Fibroblast of villous mesenchyme (primary cell): ENCODE measurements at regions not wholly inside any gene's neighbourhood (a gene's known extent, or its start where the extent isn't known, plus 50 kb on each side); places are given as distances from the start of the nearest gene placed in this dataset.

Source experiments
- DNase-seq: peaks from one replicate; pipeline ENCODE4 v3.0.0-alpha.2; 2010; ENCODE audit warnings: low read depth
- H3K4me3 ChIP-seq: 2 replicates; pipeline ENCODE4 v1.5.1; 2011; ENCODE audit warnings: low read depth, mild to moderate bottlenecking, low read length
- TF ChIP-seq, protein P1 (sequence below): IDR thresholded peaks from 2 replicates; pipeline ENCODE4 v1.5.1; 2012; ENCODE audit warnings: low read depth, mild to moderate bottlenecking, low read length; ENCODE audit not compliant: insufficient read depth

DNA sequence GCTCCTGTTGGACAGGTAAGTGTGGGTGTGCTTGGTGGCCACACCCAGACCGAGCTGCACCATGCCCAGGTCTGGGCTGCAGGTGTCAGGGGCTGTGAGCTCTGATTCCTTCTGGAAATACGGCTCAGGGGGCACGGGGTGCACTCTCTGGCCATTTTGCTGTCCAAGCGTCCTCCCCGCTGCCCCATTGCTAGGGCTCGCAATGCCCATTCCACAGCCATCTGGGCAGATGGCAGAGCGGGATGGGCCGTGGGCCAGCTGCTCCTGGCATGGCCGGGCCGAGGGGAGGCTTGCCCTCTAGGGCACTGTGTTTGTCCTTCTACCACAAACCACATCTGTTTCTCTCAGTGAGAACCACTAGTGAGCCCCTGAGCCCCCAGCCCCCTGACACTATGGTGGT lies 67.9 kb upstream of the RXRA start:
- H3K4me3 ChIP-seq = no peak overlapping the region
- DNase-seq = no peak
- TF ChIP-seq, protein P1, sequence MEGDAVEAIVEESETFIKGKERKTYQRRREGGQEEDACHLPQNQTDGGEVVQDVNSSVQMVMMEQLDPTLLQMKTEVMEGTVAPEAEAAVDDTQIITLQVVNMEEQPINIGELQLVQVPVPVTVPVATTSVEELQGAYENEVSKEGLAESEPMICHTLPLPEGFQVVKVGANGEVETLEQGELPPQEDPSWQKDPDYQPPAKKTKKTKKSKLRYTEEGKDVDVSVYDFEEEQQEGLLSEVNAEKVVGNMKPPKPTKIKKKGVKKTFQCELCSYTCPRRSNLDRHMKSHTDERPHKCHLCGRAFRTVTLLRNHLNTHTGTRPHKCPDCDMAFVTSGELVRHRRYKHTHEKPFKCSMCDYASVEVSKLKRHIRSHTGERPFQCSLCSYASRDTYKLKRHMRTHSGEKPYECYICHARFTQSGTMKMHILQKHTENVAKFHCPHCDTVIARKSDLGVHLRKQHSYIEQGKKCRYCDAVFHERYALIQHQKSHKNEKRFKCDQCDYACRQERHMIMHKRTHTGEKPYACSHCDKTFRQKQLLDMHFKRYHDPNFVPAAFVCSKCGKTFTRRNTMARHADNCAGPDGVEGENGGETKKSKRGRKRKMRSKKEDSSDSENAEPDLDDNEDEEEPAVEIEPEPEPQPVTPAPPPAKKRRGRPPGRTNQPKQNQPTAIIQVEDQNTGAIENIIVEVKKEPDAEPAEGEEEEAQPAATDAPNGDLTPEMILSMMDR = no peak

DNA sequence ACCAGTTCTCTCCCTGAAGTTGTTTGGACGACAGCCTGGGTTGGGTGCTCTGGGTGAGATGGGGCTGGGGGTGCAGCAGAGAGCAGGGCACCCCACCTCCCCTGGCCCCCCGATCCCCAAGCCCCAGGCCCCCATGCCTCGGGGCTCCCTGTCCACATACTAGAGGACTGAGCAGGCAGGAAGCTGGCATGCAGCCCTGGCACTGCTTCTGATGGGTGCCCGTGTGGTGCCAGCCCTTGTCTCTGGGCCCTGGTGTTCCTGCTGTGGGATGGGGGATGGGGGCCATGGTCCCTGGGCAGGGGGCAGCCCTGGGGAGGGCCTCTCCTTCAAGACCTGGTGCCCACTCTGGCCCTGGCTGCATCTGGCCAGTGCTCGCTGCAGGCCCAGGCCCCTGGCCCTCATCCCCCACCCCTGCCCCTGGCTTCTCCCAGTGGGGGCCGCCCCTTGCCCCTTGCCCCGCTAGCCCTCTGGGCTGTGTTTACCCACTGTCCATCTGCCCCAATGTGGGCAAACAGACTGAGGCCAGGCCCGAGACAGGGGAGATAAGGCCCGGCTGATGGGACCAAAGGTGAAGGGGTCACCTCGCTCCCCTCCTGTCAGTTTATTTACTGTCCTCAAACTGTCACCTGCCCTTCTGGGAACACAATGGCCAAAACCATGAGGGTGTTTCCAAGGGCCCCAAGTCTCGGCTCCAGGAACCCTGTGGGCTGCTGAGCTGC lies 67.3 kb upstream of the RXRA start:
- no peak overlapping the region for H3K4me3 ChIP-seq
- TF ChIP-seq, protein P1 = no peak
- DNase-seq = no peak

DNA sequence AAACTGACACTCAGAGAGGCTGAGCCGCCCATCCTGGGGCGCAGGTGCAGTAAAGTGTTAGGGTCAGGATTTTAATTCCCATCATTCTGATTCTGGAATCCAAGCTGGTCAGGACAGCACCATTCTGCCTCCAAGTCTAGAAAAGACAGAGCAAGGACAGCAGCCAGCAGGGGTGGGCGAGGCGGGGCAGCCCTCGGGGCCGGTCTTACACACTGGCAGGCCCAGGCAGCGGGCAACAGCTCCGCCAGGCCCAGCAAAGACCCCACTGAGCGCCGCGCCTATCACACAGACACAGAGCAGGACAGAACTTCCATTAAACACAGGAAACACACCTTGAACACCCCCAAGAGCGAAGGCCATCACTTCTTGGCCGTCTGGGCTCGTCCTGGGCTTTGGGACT lies 66.5 kb upstream of the RXRA start:
- DNase-seq = no peak
- TF ChIP-seq, protein P1 = no peak

DNA sequence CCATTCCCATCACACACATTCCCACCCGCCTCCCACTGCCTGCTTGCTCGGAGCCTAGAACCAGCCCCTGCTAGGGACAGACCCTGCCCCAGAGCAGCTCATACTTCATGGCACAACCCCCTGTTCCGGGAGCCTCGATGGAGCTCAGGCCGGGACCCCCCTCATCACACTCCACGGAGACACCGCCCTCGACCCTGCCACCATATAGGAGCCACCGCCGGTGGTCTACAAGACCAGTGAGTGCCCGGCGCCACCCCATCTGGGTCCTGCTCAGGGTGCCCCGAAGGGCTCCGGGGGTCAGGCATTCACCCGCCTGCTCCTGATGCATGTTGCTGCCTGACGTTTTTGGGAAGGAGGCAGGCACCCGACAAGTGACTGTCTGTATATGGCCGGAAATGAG lies 65.5 kb upstream of the RXRA start:
- TF ChIP-seq, protein P1 = no peak
- DNase-seq = no peak
- H3K4me3 ChIP-seq = no peak overlapping the region

More for the DNA sequence above, 66.5 kb upstream of the RXRA start:
- no peak overlapping the region for H3K4me3 ChIP-seq

DNA sequence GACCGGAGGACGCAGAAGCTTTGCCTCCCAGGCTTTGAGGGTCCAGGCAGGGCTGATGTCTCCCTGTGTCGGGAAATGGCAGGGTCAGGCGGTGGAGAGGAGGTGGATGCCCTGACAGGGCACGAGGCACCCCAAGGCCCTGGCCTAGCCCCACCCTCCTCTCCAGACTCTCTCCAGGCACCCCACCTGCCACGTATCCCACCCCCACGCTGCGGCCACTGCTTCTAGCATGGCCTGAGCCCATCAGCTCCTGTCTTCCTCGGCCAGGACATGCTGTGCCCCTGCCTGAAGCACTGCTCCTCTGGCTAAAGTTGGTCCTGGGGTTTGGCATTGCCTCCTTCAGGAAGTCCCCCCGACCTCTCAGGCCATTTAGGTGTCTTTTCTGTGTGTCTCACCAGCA lies 64.2 kb upstream of the RXRA start:
- no peak for DNase-seq
- TF ChIP-seq, protein P1 = no peak
- no peak overlapping the region for H3K4me3 ChIP-seq

DNA sequence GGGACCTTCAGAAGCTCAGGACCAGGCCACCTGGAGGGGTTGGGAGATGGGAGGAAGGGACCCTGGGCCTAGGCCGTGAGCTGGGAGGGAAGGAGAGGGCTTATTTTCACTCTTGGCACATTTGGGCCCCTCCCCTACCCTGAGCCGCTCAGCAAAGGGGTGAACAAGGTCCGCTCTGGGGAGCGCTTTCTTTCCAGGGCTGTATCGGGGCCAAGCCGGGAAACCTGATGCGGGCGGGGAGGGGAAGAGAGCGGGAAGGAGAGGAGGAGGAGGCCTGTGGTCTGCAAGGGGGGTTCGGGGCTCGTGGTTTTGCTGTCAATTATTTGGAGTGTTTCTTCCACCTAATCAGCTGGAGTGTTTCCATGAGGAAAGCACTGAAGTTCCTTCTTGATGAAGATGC lies 62.7 kb upstream of the RXRA start:
- no peak for DNase-seq
- TF ChIP-seq, protein P1 = no peak
- no peak overlapping the region for H3K4me3 ChIP-seq

DNA sequence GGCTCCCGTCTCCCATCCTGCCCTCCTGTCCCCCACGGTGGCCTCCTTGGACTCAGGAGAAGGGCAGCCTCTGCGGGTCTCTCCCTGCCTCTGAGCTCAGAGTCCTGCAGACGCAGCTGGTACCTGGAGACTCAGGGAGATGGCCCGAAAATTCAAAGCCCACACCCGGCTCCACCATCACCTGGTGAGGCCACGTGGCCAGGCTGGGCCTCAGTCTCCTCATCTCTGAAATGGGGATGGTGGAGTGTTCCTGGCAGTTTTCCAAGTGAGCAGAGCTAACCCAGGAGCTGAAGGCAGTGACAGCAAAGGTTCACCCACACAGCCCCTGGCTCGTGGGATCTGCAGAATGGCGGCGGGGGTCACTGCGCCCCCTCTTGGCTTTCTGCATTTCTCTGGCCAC lies 62.1 kb upstream of the RXRA start:
- H3K4me3 ChIP-seq = no peak overlapping the region
- DNase-seq = no peak
- TF ChIP-seq, protein P1 = no peak
